Sigmoid colon (tissue), 6 donors: ENCODE measurements at regions not wholly inside any gene's neighbourhood (a gene's known extent, or its start where the extent isn't known, plus 50 kb on each side); places are given as distances from the start of the nearest gene placed in this dataset.
A peak's percentile ranks its signal among the peaks of the same experiment; 100 is the strongest.

Source experiments
- DNase-seq: peaks from one replicate; pipeline ENCODE4 v3.0.0-alpha.2; 2019
- H3K27ac ChIP-seq, 4 donors: fragments of 200-600 bp; sonication (generic); one replicate each; pipeline ENCODE4 v1.5.1; 2016 to 2019; ENCODE audit warnings: mild to moderate bottlenecking in 1 of 4
- H3K27me3 ChIP-seq, 3 donors: fragments of 200-600 bp; sonication (generic); one replicate each; pipeline ENCODE4 v1.5.1; 2019; ENCODE audit warnings: mild to moderate bottlenecking in 1 of 3
- H3K36me3 ChIP-seq, 4 donors: fragments of 200-600 bp; sonication (generic); one replicate each; pipeline ENCODE4 v1.5.1; 2016 to 2019
- H3K4me1 ChIP-seq, 4 donors: fragments of 200-600 bp; sonication (generic); one replicate each; pipeline ENCODE4 v1.5.1; 2017 to 2019
- H3K4me3 ChIP-seq, 4 donors: fragments of 200-600 bp; sonication (generic); one replicate each; pipeline ENCODE4 v1.5.1; 2017 to 2019; ENCODE audit warnings: mild to moderate bottlenecking in 2 of 4, moderate library complexity in 1 of 4
- H3K9me3 ChIP-seq, 4 donors: fragments of 200-600 bp in 3 of 4; sonication (generic) in 3 of 4; one replicate each; pipeline versions ENCODE4 v1.5.1 to v1.6.1; 2013 to 2019
- CTCF ChIP-seq, 4 experiments: fragments of 450-650 bp in 3 of 4; fragments of 200-600 bp in 1 of 4; IDR thresholded peaks; one replicate each; pipeline ENCODE4 v1.5.1; 2016 to 2019; ENCODE audit warnings: antibody characterized with exemption in 4 of 4, mild to moderate bottlenecking in 3 of 4, moderate library complexity in 2 of 4
- EP300 ChIP-seq, 4 donors: sonication (generic); formaldehyde crosslinking; IDR thresholded peaks; one replicate each; pipeline ENCODE4 v1.6.1; 2017; ENCODE audit warnings: antibody characterized with exemption in 4 of 4
- POLR2A ChIP-seq, 2 donors: fragments of 450-650 bp; IDR thresholded peaks; one replicate each; pipeline ENCODE4 v1.6.1; 2016; ENCODE audit warnings: antibody characterized with exemption in 2 of 2, mild to moderate bottlenecking in 2 of 2, moderate library complexity in 2 of 2
- POLR2AphosphoS5 ChIP-seq, 4 donors: sonication (generic); formaldehyde crosslinking; IDR thresholded peaks; one replicate each; pipeline ENCODE4 v1.6.1; 2017; ENCODE audit warnings: antibody characterized with exemption in 4 of 4
- WGBS, 2 donors: extraction: QIAGEN DNeasy Blood & Tissue Kit; methylation state at CpG; one replicate each; pipeline ENCODE4 v1.1.7; 2013; 5-methylcytosine and 5-hydroxymethylcytosine counted together
- intact Hi-C: fragments of 100-400 bp; cut with DNase I; formaldehyde crosslinking; loops from one replicate; pipeline ENCODE4 v1.15.1; 2023
- donor health status: healthy with polysubstance abuse.
- donor health status: healthy.

DNA sequence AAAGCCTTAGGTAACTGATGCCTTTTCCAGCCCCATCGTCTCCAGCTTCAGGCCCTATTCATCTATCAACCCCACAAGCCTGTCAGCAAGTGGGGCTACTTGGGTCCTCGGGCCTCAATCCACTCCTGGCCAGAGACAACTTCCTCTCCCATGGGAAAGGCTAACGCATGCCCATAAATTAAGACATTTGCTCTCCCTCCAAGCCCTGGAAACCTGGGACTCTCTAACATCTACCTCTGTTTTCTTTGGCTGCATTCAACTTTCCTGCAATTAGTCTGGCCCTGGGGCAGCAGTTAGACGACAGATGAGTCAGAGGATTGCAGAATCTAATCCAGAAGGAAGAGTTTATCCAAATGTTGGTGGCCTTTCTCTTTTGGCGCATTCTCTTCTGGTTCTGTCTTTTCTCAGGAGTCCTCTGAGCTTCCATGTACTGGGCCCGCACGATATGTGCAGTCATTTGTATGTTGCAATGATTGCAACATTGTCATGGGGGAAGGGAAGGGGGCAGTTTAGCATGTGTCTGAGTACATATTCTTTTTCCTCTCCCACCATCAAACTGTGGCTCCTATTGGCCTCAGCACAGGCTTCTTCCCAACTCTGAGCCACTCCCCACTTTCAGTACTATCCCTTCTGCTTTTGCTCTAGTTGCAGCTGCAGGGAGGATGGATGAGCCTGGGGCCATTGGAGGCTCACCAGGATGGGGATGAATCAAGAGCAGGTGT lies 54.4 kb downstream of the NAV1 start:
- Histone ChIP-seq H3K9me3 (no peaks in the 10 kb centered on the region), H3K27me3 (no peaks in the 10 kb centered on the region), H3K4me3 (no peak overlapping the region), H3K4me1 (peaks cover 0 to 42% (median 35%) of the 10 kb centered on the region in 4 donors), H3K27ac (peak overlapping the region; percentile 33 to 68 (median 64)), H3K36me3 (peaks cover 0 to 20% (median 8%) of the 10 kb centered on the region in 4 donors)
- peak; percentile 93 for DNase-seq
- TF ChIP-seq CTCF (IDR thresholded peaks at IDR 0.05) = no peak
- peak; percentile 89 to 95 (median 92) for TF ChIP-seq POLR2AphosphoS5 (IDR thresholded peaks at IDR 0.05)
- TF ChIP-seq EP300 (IDR thresholded peaks at IDR 0.05) = peak; percentile 52 to 82 (median 63)
- no peak for TF ChIP-seq POLR2A (IDR thresholded peaks at IDR 0.05)
- 70 to 74% methylated on average over 7 of the region's 7 CpGs for WGBS, 2 donors
- intact Hi-C loops = loop anchor here (5.0 kb wide), 1 partner anchor 54 kb away; no protein-coding TSS in a partner anchor

DNA sequence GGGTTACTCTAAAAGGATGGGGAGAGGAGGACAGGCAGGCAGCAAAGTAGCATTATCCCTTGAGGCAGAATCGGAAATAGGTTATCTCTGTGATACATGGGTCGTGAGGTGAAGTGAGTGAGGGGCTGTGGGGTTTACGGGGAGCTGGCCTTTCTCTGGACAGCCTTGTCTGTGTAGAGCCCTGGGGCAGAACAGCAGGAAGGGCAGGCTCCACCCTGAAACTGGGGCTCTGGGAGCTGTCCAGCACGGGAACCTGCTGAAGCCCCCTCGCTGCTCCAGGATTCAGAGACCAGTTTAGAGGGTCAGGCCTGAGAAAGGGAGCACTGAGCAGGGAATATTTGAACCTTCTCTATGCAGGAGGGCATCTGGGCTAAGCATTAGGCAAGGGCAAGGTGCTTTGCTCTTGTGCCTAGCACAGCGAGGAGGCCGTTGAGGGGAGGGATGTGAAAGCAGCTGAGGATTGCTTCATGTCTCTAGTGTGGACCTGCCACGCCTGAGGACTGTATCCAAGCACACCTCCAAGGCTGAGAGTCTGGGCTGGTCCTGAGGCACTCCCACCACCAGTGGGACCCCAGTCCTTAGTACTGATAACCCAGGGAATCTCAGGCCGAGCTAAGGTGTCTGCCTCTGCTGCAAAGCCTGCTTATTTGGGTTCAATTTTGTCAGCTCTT lies 55.8 kb downstream of the NAV1 start:
- H3K36me3 ChIP-seq = peaks cover 0 to 13% (median 5%) of the 10 kb centered on the region in 4 donors
- no peak overlapping the region for H3K27ac ChIP-seq
- DNase-seq = peak; percentile 63
- H3K4me3 ChIP-seq = no peak overlapping the region
- intact Hi-C loops = loop anchor here (5.0 kb wide), 1 partner anchor 53 kb away; no protein-coding TSS in a partner anchor
- H3K4me1 ChIP-seq = peaks cover 0 to 53% (median 46%) of the 10 kb centered on the region in 4 donors
- WGBS, 2 donors = 59 to 65% methylated on average over 9 of the region's 9 CpGs
- TF ChIP-seq EP300 (IDR thresholded peaks at IDR 0.05) (no peak), POLR2AphosphoS5 (IDR thresholded peaks at IDR 0.05) (no peak), CTCF (IDR thresholded peaks at IDR 0.05) (no peak), POLR2A (IDR thresholded peaks at IDR 0.05) (no peak)
- H3K9me3 ChIP-seq = no peaks in the 10 kb centered on the region
- no peaks in the 10 kb centered on the region for H3K27me3 ChIP-seq

DNA sequence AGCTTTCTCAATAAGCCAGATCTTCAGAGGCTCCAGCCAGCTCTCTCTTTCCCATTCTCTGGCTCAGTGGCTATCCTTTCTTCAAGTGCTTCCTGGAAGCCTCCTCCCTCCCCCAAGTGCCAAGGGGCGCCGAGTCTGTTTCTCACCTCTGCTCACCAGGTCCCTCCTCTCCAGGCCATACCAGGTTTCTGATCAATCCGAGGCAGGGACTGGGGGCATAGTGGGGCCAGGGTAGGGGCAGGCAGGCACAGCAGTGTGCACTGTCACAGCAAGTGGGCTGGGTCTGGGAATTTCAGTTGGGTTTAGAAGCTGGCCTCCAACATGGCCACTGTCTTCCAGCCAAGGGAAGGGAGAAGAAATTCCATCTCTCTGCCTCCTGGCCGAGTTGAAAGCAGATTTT lies 56.5 kb downstream of the NAV1 start:
- peaks cover 0 to 8% (median 2%) of the 10 kb centered on the region in 4 donors for H3K36me3 ChIP-seq
- WGBS, 2 donors = 83 to 93% methylated on average over 4 of the region's 4 CpGs

More for the DNA sequence above, 56.5 kb downstream of the NAV1 start:
- H3K27ac ChIP-seq = no peak overlapping the region
- DNase-seq = peak; percentile 54
- H3K4me1 ChIP-seq = peaks cover 0 to 59% (median 50%) of the 10 kb centered on the region in 4 donors
- TF ChIP-seq CTCF (IDR thresholded peaks at IDR 0.05) (no peak), POLR2A (IDR thresholded peaks at IDR 0.05) (no peak), POLR2AphosphoS5 (IDR thresholded peaks at IDR 0.05) (no peak), EP300 (IDR thresholded peaks at IDR 0.05) (no peak)
- intact Hi-C loops = no loop called here
- H3K4me3 ChIP-seq = no peak overlapping the region
- no peaks in the 10 kb centered on the region for H3K9me3 ChIP-seq
- H3K27me3 ChIP-seq = no peaks in the 10 kb centered on the region
